Mucosa of descending colon (tissue), 3 donors: ENCODE measurements at regions not wholly inside any gene's neighbourhood (a gene's known extent, or its start where the extent isn't known, plus 50 kb on each side); places are given as distances from the start of the nearest gene placed in this dataset.
"Not testable (repeated sequence)": the region's sequence is repeated elsewhere in the genome, so short reads cannot be mapped to it uniquely, and the experiment has no call there.

Experiments used
- ATAC-seq: fragments of 200-7000 bp; cut with Tn5 transposase; one replicate; pipeline ENCODE4 v1.9.1; 2020; ENCODE audit warnings: mild to moderate bottlenecking, moderate library complexity
- DNase-seq, 3 donors: peaks; one replicate each; pipeline ENCODE4 v3.0.0-alpha.2; 2020
- H3K36me3 ChIP-seq: fragments of 200-600 bp; one replicate; pipeline ENCODE4 v1.8.0; 2021; ENCODE audit warnings: low read depth, mild to moderate bottlenecking
- H3K4me1 ChIP-seq: fragments of 200-600 bp; one replicate; pipeline ENCODE4 v1.8.0; 2021; ENCODE audit warnings: low read depth, mild to moderate bottlenecking
- H3K4me3 ChIP-seq: fragments of 200-600 bp; one replicate; pipeline ENCODE4 v1.8.0; 2021; ENCODE audit warnings: mild to moderate bottlenecking
- H3K9me3 ChIP-seq: fragments of 200-600 bp; one replicate; pipeline ENCODE4 v1.8.0; 2021; ENCODE audit warnings: mild to moderate bottlenecking
- intact Hi-C, 2 donors: fragments of 100-400 bp; cut with DNase I in 1 of 2; cut with micrococcal nuclease in 1 of 2; formaldehyde crosslinking; loops; one replicate each; pipeline versions ENCODE4 v1.11.0 to v1.11.1; 2022; cut with DNase I, micrococcal nuclease
- TF ChIP-seq, protein P1 (sequence below): fragments of 200-600 bp; IDR thresholded peaks from one replicate; pipeline ENCODE4 v1.8.0; 2022; ENCODE audit warnings: antibody characterized with exemption, mild to moderate bottlenecking
- donor health status: DM: no; HTN: no; CAD: no; lungs with moderate emphysema.
- donor health status: DM: no; HTN: no; CAD: no.
- donor health status: DM: no; HTN: yes; CAD: no.

- TF ChIP-seq, protein P1, sequence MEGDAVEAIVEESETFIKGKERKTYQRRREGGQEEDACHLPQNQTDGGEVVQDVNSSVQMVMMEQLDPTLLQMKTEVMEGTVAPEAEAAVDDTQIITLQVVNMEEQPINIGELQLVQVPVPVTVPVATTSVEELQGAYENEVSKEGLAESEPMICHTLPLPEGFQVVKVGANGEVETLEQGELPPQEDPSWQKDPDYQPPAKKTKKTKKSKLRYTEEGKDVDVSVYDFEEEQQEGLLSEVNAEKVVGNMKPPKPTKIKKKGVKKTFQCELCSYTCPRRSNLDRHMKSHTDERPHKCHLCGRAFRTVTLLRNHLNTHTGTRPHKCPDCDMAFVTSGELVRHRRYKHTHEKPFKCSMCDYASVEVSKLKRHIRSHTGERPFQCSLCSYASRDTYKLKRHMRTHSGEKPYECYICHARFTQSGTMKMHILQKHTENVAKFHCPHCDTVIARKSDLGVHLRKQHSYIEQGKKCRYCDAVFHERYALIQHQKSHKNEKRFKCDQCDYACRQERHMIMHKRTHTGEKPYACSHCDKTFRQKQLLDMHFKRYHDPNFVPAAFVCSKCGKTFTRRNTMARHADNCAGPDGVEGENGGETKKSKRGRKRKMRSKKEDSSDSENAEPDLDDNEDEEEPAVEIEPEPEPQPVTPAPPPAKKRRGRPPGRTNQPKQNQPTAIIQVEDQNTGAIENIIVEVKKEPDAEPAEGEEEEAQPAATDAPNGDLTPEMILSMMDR: no peak
- DNase-seq (no peak), ATAC-seq (no peak)
- intact Hi-C loops: no loop called here
- Histone ChIP-seq H3K36me3 (no peaks in the 10 kb centered on the region), H3K4me3 (no peak overlapping the region), H3K4me1 (peaks cover 21% of the 10 kb centered on the region), H3K9me3 (no peaks in the 10 kb centered on the region)
Observed at GRCh38 chr20:20785226-20785625, 72.8 kb upstream of the RALGAPA2 start.

DNA sequence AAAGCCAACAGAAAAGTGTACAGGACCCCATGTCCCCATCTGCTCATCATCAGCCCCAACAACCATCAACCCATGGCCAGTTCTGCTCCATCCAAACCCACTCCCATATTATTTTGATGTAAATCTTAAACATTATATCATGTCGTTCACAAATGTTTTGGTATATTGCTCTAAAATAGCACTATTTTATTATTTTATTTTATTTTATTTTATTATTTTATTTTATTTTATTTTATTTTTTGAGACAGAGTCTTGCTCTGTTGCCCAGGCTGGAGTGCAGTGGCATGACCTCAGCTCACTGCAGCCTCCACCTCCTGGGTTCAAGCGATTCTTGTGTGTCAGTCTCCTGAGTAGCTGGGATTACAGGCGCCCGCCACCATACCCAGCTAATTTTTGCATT is 72.0 kb upstream of the RALGAPA2 start:
- H3K4me3 ChIP-seq, H3K9me3 ChIP-seq, intact Hi-C loops, H3K36me3 ChIP-seq, ATAC-seq, DNase-seq: not testable (repeated sequence)
- peaks cover 22% of the 10 kb centered on the region for H3K4me1 ChIP-seq

DNA sequence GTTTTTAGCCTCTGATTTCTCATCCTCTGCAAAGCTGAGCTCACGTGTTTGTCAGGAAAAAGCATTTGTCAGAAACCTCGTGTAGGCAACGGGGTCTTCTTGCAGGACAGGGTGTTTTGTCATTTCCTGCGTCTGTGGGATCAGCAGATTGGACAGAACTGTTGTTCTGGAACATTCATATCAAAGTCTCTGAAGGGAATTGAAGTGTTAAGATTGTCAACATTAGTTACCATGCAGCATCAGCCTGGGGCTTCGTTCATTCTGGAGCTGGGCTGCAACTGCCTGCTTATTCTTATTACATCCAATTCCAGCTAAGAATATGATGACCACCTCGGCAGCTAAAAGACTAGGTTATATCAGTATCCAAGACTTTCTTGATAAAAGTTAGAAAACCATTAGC is 71.0 kb upstream of the RALGAPA2 start:
- TF ChIP-seq, protein P1: no peak
- ATAC-seq (no peak), DNase-seq (no peak)
- H3K36me3 ChIP-seq: no peaks in the 10 kb centered on the region
- intact Hi-C loops: no loop called here
- no peaks in the 10 kb centered on the region for H3K9me3 ChIP-seq
- H3K4me3 ChIP-seq: no peak overlapping the region
- H3K4me1 ChIP-seq: peaks cover 22% of the 10 kb centered on the region

GRCh38 chr20:20782755-20783154 is 70.3 kb upstream of the RALGAPA2 start:
- TF ChIP-seq, protein P1: no peak
- Histone ChIP-seq H3K36me3 (no peaks in the 10 kb centered on the region), H3K4me3 (no peak overlapping the region), H3K9me3 (no peaks in the 10 kb centered on the region), H3K4me1 (peaks cover 22% of the 10 kb centered on the region)
- intact Hi-C loops: no loop called here
- ATAC-seq: peak; percentile 69
- DNase-seq: peak; percentile 45 to 58 (median 53)

- TF ChIP-seq, protein P1: no peak
- DNase-seq: no peak
- intact Hi-C loops: no loop called here
- Histone ChIP-seq H3K9me3 (no peaks in the 10 kb centered on the region), H3K4me3 (no peak overlapping the region), H3K36me3 (no peaks in the 10 kb centered on the region), H3K4me1 (peaks cover 22% of the 10 kb centered on the region)
- ATAC-seq: peak; percentile 6
Observed at GRCh38 chr20:20782231-20782630, 69.8 kb upstream of the RALGAPA2 start.

GRCh38 chr20:20781029-20781428 is 68.6 kb upstream of the RALGAPA2 start:
- TF ChIP-seq, protein P1: no peak
- ATAC-seq: no peak

More at GRCh38 chr20:20781029-20781428, 68.6 kb upstream of the RALGAPA2 start:
- Histone ChIP-seq H3K4me1 (peaks cover 22% of the 10 kb centered on the region), H3K9me3 (no peaks in the 10 kb centered on the region), H3K36me3 (no peaks in the 10 kb centered on the region), H3K4me3 (no peak overlapping the region)
- DNase-seq: no peak
- intact Hi-C loops: no loop called here
